Neutrophil (primary cell): ENCODE measurements at regions not wholly inside any gene's neighbourhood (a gene's known extent, or its start where the extent isn't known, plus 50 kb on each side); places are given as distances from the start of the nearest gene placed in this dataset.
"Not testable (repeated sequence)": the region's sequence is repeated elsewhere in the genome, so short reads cannot be mapped to it uniquely, and the experiment has no call there.

Experiments
- H3K27ac ChIP-seq: fragments of 200-600 bp; sonication (generic); 2 replicates; pipeline ENCODE4 v1.5.1; 2016; ENCODE audit warnings: mild to moderate bottlenecking, moderate library complexity
- H3K27me3 ChIP-seq: fragments of 200-600 bp; sonication (generic); 2 replicates; pipeline ENCODE4 v1.6.0; 2016; ENCODE audit warnings: mild to moderate bottlenecking
- H3K36me3 ChIP-seq: fragments of 200-600 bp; sonication (generic); 2 replicates; pipeline ENCODE4 v1.5.1; 2017
- H3K4me1 ChIP-seq, 2 experiments: fragments of 200-600 bp in 1 of 2; sonication (generic) in 1 of 2; 1 replicate in 1 of 2; 2 replicates in 1 of 2; pipeline versions ENCODE4 v1.5.1 to v1.6.1; 2013 to 2016; ENCODE audit warnings: low read depth in 1 of 2, low read length in 1 of 2, mild to moderate bottlenecking in 1 of 2, moderate library complexity in 1 of 2; ENCODE audit not compliant: control insufficient read depth in 1 of 2, insufficient read depth in 1 of 2
- H3K4me3 ChIP-seq, 2 experiments: fragments of 200-600 bp in 1 of 2; sonication (generic) in 1 of 2; 1 replicate in 1 of 2; 2 replicates in 1 of 2; pipeline ENCODE4 v1.5.1; 2013 to 2016; ENCODE audit warnings: low read depth in 1 of 2, low read length in 1 of 2, mild to moderate bottlenecking in 1 of 2, moderate library complexity in 1 of 2
- H3K9me3 ChIP-seq: fragments of 200-600 bp; sonication (generic); 2 replicates; pipeline ENCODE4 v1.5.1; 2016

DNA sequence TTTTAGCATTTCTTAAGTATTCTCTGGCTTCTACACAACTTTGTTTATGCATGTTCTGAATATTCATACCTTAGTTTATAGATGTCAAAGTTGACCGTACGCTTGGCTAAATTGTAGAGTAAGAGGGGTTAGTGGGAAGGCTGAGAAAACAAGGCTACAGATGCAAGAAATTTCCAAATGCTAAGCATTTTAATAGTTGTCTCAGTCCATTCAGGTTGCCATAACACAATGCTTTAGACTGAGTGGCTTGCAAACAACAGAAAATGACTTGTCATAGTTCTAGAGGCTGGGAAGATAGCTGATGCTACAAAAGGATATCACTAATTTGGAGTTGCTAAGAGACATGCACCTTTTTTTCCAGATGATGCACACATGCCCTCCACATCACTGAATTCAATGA is 53.0 kb upstream of the C1QTNF3 start:
- H3K4me1 ChIP-seq, H3K36me3 ChIP-seq, H3K27ac ChIP-seq, H3K4me3 ChIP-seq, H3K9me3 ChIP-seq, H3K27me3 ChIP-seq: not testable (repeated sequence)

- not testable (repeated sequence) for H3K36me3 ChIP-seq, H3K27ac ChIP-seq, H3K27me3 ChIP-seq
Observed at GRCh38 chr5:34099891-34100290, 56.9 kb upstream of the C1QTNF3 start.

GRCh38 chr5:34101567-34101966 is 58.6 kb upstream of the C1QTNF3 start:
- not testable (repeated sequence) for H3K9me3 ChIP-seq, H3K27me3 ChIP-seq, H3K4me1 ChIP-seq, H3K27ac ChIP-seq, H3K4me3 ChIP-seq, H3K36me3 ChIP-seq

More at GRCh38 chr5:34099891-34100290, 56.9 kb upstream of the C1QTNF3 start:
- not testable (repeated sequence) for H3K4me1 ChIP-seq, H3K4me3 ChIP-seq, H3K9me3 ChIP-seq

- H3K27me3 ChIP-seq, H3K9me3 ChIP-seq, H3K36me3 ChIP-seq, H3K4me3 ChIP-seq, H3K4me1 ChIP-seq, H3K27ac ChIP-seq: not testable (repeated sequence)
Observed at GRCh38 chr5:34108897-34109296, 65.9 kb upstream of the C1QTNF3 start.

GRCh38 chr5:34124280-34124679 is 81.3 kb upstream of the C1QTNF3 start:
- not testable (repeated sequence) for H3K27me3 ChIP-seq, H3K36me3 ChIP-seq, H3K9me3 ChIP-seq, H3K4me1 ChIP-seq, H3K4me3 ChIP-seq, H3K27ac ChIP-seq

- not testable (repeated sequence) for H3K9me3 ChIP-seq, H3K27ac ChIP-seq, H3K4me3 ChIP-seq, H3K27me3 ChIP-seq, H3K36me3 ChIP-seq, H3K4me1 ChIP-seq
Observed at GRCh38 chr5:34125354-34125753, 82.3 kb upstream of the C1QTNF3 start.

GRCh38 chr5:34126741-34127140 is 83.7 kb upstream of the C1QTNF3 start:
- not testable (repeated sequence) for H3K9me3 ChIP-seq, H3K36me3 ChIP-seq, H3K27ac ChIP-seq, H3K27me3 ChIP-seq, H3K4me3 ChIP-seq, H3K4me1 ChIP-seq

DNA sequence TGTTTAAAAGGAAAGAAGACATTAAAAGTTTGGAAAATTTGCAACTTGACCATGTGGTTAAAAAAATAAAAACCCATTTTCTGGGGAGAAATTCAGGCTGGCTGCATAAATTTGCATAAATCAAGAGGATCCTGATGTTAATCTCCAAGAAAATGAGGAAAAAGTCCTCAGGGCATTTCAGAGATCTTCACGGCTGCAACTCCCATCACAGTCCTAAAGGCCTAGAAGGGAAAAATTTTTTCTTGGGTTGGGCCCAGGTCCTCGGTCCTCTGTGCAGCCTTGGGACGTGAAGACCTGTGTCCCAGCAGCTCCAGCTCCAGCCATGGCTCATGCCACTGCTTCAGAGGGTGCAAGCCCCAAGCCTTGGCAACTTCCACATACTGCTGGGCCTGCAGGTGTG is 84.8 kb upstream of the C1QTNF3 start:
- not testable (repeated sequence) for H3K4me1 ChIP-seq, H3K36me3 ChIP-seq, H3K9me3 ChIP-seq, H3K27ac ChIP-seq, H3K4me3 ChIP-seq, H3K27me3 ChIP-seq

DNA sequence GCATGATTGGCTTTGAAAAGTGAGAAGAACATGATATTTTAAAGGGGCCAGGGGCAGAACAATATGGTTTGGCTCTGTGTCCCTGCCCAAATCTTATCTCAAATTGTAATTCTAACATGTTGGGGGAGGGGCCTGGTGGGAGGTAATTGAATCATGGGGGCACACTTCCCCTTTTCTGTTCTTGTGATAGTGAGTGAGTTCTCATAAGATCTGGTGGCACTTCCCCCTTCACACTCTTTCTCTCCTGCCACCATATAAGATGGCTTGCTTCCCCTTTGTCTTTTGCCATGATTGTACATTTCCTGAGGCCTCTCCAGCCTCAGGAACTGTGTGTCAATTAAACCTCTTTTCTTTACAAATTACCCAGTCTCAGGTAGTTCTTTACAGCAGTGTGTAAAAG is 85.9 kb upstream of the C1QTNF3 start:
- H3K4me1 ChIP-seq, H3K9me3 ChIP-seq, H3K27ac ChIP-seq, H3K27me3 ChIP-seq, H3K4me3 ChIP-seq, H3K36me3 ChIP-seq: not testable (repeated sequence)

- not testable (repeated sequence) for H3K9me3 ChIP-seq, H3K4me1 ChIP-seq, H3K36me3 ChIP-seq
Observed at GRCh38 chr5:34154988-34155387, 112.0 kb upstream of the C1QTNF3 start.

DNA sequence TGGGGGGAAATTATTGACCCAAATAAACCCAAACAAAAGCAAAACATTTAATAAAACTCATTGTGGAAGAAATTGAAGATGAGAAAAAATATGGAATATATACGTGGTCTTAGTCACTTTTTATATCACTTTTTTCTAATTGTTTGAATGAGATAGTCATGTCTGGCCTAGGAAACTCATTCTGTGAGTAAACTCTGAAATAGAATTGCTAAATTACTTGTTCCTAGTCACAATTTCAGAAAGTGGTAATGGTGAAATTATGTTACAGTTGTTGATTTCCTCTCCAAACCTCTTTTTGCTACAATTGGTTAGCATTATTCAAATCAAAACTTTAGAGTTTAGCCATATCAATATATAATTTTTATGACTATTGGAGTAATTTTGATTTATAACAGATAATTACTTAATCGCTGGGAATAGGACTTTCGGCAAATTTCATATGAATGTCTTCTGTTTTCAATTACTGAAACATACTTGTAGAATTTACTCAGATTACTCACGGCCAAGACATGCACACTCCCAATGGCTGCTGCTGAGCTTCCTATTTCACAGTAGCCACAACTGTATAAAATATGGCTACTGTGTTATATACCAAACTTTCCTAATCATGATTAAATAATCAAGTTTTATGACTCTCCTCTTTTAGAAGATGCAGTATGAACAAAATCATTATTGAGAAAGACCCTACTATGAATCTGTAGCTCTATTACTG is 113.8 kb upstream of the C1QTNF3 start:
- not testable (repeated sequence) for H3K27me3 ChIP-seq, H3K4me3 ChIP-seq, H3K4me1 ChIP-seq, H3K27ac ChIP-seq, H3K9me3 ChIP-seq, H3K36me3 ChIP-seq

More at GRCh38 chr5:34154988-34155387, 112.0 kb upstream of the C1QTNF3 start:
- not testable (repeated sequence) for H3K27ac ChIP-seq, H3K27me3 ChIP-seq, H3K4me3 ChIP-seq

GRCh38 chr5:34160904-34161303 is 117.9 kb upstream of the C1QTNF3 start:
- H3K4me3 ChIP-seq, H3K36me3 ChIP-seq, H3K27ac ChIP-seq, H3K27me3 ChIP-seq, H3K9me3 ChIP-seq, H3K4me1 ChIP-seq: not testable (repeated sequence)

DNA sequence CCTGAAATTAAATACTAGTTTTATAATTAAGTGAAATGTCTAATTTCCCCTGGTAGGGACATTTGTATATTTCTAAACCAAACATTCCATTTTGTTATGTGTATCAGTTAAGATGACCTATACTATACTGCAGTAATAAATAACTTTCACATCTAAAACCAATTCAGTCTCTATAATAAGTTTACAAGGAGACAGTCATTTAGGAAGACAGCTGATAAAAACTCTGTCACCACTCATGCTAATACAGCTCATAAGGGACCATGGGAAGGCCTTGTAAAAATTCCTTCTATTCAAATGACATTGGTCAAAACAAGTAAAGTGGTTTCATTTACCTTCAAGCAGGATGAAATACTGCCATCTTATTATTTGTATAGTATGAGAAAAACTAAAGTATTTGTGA is 128.4 kb upstream of the C1QTNF3 start:
- not testable (repeated sequence) for H3K27me3 ChIP-seq, H3K4me3 ChIP-seq, H3K4me1 ChIP-seq, H3K9me3 ChIP-seq, H3K27ac ChIP-seq
- peaks cover 19% of the 10 kb centered on the region for H3K36me3 ChIP-seq

GRCh38 chr5:34179453-34180190 is 136.6 kb upstream of the C1QTNF3 start:
- not testable (repeated sequence) for H3K4me3 ChIP-seq, H3K4me1 ChIP-seq, H3K9me3 ChIP-seq, H3K27ac ChIP-seq, H3K27me3 ChIP-seq
- H3K36me3 ChIP-seq: peaks cover 34% of the 10 kb centered on the region
